Lung microvascular endothelial cell (primary cell): ENCODE measurements at regions not wholly inside any gene's neighbourhood (a gene's known extent, or its start where the extent isn't known, plus 50 kb on each side); places are given as distances from the start of the nearest gene placed in this dataset.
"Not testable (repeated sequence)": the region's sequence is repeated elsewhere in the genome, so short reads cannot be mapped to it uniquely, and the experiment has no call there.

ENCODE experiments used
- DNase-seq, 2 donors: peaks; one replicate each; pipeline versions ENCODE4 v3.0.0 to v3.0.0-alpha.2; 2010; ENCODE audit warnings: low read depth in 2 of 2

DNA sequence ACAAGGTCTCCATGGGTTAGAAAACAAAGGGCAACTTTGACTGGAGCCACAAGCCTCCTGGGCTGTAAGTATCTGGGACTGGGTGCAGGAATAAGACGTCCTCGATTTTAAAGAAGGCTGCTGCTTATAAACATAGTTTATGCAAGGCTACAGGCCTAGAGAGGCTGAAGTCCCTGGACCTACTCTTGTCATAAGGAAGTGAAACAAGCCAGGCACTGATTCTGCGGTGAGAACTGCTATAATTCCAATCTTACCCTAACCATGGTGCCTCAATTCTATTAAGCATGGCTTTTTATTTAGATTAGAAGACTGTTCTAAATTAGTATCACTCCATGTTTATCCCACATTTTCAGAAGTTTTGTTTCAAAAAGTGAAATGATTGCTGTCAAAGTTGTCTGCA is 777.6 kb downstream of the PLOD2 start:
- DNase-seq, result no peak

DNA sequence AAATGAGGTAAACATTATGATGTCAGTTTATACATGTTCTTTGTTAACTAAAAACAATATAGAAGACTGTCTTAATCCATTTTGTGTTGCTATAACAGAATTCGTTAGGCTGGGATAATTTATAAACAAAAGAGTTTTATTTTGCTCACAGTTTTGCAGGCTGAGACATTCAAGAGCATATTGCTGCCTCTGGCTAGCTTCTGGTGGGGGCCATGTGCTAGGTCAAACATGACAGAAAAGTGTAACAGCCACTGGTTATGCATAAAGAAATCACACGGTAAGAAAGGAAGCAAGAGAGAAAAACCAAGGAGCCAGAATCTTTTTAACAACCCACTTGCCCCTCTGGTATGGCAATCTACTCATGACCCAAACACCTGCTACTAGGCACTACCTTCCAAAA is 776.7 kb downstream of the PLOD2 start:
- DNase-seq, result no peak

DNA sequence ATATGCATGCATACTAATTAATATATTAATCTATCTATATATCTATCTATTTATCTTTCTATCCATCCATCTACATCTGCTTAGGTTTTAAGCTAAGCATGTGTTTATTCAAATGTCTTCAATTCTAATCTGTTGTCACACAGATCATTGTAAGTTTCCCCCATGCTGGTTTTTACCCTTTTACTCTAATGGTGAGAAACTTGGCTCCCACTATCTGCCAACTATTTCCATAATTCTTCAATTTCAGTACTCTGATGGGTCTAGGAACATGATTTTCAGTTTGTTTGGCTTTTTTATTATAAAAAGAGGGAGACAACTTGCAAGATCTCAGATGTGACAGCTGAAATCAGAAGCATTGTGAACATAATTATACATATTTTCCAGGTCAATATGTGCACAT is 773.8 kb downstream of the PLOD2 start:
- DNase-seq, result no peak

DNA sequence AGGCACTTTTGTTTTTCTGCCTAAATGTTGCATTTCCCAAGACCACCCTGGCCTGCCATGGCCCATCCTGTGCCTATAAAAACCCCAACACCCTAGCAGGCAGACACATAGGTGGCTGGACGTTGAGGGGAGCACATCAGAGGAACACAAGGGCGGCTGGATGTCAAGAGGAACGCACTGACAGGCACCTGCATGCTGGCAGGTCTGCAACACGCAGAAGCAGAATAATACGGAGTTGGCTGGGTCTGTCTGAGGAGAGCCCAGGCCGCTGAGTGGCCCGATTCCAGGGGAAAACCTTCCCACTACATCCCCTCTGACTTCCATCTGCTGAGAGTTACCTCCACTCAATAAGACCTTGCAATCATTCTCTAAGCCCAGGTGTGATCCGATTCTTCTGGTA is 765.6 kb downstream of the PLOD2 start:
- DNase-seq, result no peak

DNA sequence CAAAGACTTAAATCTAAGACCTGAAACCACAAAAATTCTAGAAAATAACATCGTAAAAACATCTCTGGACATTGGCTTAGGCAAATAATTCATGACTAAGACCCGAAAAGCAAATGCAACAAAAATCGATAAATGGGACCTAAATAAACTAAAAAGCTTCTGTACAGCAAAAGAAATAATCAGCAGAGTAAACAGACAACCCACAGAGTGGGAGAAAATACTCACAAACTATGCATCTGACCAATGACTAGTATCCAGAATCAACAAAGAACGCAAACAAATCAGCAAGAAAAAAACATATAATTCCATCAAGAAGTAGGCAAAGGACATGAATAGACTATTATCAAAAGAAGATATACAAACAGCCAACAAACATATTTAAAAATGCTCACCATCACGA is 749.4 kb downstream of the PLOD2 start:
- no peak for DNase-seq

DNA sequence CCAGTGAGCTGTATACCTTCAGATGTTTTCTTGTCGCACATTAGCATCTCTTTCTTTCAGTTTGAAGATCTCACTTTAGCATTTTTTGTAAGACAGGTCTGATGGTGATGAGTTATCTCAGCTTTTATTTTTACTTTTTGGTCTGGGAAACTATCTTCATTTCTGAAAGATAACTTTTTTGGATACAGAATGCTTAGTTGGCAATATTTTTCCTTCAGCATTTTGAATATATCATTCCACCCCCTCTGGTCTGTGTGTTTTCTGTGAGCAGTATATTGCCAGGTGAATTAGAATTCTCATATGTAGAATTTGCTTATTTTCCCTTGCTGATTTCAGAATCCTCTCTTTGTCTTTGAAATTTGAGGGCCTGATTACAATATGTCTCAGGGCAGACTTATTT is 743.3 kb downstream of the PLOD2 start:
- no peak for DNase-seq

DNA sequence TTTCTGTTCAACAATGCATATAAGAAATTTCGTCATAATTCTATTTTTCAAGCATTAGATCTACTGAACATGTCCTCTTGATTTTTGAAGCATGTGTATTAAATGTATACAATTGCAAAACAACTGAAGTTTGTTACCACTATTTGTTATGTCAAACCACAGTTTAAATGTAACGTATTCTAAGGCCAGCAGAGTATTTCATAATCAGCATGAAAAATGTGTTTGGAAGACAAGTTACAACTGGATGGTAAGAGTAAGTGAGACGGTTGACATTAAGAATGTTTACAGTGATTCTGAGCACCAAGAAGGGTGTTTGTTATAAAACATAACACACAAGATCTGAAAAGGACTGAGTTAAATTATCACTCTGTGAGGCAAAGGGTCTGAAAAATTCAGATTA is 738.4 kb downstream of the PLOD2 start:
- no peak for DNase-seq

DNA sequence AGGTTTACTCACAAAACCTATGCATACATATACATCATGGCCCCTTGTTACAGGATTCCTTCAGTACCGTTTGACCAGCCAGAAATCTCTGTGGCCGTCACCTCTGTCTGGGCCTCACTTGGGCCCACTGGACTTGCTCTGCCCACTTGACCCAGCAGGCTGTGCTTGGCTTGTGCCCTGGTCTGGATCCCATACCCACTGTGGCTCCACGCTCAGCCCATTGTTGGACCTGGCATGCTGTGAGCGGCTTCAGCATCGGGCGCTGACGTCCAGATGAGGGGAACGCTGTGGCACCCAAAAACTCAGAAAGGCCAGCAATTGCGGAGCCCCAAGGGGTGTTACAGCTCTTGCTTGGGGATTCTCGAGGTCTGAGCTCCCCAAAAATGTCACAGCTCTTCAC is 733.6 kb downstream of the PLOD2 start:
- no peak for DNase-seq

DNA sequence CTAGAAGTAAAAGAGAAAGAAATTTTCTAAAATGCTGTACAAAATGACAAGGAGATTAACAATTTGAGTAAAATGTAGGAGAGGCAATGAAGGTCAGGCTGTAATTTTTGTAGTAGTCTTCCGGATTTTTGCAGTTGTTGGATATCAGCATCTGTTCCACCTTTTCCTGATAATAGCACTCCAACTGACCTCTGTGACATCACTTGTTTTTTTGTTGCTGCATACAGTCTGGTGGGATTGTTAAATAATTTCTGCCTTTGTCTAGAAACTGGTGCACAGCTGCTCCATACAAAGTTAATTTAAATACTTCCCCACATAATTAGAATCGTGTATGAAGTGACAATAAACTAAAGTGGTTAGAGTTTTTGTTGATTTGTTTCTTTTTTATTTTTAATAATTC is 731.4 kb downstream of the PLOD2 start:
- DNase-seq, result no peak

DNA sequence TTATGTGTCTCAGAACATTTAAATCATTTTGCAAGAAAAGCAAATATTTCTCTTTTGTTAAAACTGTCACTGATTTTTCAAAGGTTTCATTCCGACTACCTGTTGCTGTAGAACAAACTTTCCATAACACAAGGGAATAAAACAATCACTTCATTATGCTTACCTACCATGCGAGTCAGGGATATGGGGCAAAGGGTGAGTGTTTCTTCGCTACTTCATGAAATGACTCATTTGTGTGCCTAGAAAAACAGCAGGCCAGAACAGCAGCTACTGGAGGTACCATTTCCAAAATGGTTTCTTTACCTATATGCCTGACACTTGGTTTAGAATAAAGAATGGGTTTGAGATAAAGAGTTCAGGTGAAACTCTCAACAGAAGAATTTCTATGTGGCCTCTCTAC is 712.5 kb downstream of the PLOD2 start:
- DNase-seq, result no peak

DNA sequence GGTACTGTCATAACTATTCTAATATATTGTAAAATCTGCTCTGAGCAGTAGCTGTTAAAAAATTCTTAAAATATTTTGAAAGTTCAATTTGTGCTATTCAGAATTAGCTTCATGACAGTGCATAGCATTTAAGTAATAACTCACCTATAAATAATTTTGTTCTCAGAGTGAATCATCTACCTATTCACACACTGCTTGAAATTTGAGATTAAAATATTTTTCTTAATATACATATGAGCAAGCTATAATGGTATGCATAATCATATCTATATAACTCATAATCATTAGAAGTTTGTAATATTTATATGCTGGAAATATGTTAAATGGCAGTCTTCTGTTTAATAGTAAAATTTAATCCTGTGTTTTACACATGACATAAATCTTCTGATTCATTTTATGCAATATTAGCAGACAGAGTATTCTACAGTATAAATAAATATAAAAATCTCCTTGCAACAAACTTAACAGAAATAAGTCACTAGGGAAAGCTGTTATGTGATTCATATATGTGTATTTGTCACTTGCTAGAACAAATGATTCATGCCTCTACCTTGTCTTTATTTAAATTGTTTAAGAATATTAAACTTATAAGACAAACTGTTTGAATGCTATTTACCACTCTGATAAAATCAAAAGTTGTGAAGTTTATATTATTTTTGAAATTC is 710.8 kb downstream of the PLOD2 start:
- DNase-seq, result no peak

DNA sequence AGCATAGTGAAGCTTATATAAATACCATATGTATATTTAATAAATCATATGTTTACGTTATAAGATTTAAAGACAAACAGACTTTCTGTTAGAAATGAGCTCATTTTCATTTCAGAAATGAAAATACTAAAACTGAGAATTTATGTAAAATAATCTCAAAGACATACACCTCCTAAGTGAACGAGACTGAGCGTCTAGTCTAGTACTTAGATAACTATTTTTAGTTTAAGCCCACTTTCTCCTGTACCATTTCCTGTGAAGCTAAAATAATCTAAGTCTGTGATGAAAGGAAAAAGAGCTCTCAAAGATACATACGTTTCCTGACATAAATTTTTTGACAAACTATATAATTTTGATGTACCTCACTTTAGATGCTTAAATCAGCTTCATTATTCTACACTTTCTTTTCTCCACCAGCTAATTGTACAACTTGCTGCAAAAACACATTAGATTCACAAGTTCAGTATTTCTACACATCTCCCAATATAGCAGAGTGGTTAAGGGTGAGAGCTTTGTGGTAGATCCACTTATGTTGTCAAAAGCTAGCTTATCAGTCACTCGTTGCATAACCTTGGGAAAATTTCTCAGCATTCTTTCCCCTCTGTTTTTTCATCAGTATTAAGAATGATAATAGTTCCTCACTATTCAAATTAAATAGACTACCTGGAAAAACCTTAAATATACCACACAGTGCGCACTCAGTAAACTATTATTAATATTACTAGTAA is 703.0 kb downstream of the PLOD2 start:
- DNase-seq, result no peak

DNA sequence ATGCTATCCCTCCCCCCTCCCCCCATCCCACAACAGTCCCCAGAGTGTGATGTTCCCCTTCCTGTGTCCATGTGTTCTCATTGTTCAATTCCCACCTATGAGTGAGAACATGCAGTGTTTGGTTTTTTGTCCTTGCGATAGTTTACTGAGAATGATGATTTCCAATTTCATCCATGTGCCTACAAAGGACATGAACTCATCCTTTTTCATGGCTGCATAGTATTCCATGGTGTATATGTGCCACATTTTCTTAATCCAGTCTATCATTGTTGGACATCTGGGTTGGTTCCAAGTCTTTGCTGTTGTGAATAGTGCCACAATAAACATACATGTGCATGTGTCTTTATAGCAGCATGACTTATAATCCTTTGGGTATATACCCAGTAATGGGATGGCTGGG is 701.3 kb downstream of the PLOD2 start:
- DNase-seq, result not testable (repeated sequence)

DNA sequence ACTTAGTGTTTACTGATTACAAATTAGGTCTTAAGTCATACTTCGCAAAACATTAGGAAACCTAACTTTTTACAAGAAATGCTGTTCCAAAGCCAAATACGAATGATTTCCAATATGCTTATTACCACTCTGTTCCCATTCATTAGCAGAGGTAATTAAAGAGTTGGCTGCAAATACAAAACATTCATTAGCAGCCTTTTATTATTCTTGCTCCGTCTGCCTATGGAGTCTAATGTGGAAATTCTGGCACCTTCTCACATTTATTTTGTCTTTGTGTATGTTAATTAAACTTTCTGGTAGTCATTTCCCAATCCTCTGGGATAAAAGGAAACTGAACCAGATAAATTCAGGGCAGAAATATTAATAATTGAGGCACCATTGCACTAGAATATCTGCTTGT is 689.0 kb downstream of the PLOD2 start:
- DNase-seq, result no peak

DNA sequence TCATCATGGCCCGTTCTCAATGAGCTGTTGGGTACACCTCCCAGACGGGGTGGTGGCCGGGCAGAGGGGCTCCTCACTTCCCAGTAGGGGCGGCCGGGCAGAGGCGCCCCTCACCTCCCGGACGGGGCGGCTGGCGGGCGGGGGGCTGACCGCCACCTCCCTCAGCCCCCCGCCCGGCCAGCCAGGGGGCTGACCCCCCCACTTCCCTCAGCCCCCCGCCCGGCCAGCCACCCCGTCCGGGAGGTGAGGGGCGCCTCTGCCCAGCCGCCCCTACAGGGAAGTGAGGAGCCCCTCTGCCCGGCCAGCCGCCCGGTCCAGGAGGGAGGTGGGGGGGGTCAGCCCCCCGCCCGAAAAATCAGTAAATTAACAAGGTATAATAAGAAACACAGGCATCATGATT is 678.2 kb downstream of the PLOD2 start:
- DNase-seq, result not testable (repeated sequence)

DNA sequence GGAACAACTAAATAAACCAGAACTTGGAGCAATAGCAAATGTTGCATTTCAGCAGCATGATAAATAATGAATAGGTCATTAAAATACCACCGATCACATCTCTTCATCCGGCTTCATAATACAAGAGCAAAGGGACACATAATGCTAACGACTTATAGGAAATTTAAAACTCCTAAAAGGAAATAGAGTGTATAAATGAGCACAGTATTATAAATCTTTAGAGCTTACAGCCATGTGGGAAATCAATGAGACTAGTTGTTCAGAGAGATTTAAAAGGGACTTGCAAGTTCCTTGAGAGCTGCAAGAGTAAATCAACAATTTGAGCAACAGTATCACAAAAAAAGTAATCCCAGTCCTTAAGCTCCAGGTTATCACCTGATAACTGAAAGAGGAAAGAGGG is 677.0 kb downstream of the PLOD2 start:
- DNase-seq, result no peak

DNA sequence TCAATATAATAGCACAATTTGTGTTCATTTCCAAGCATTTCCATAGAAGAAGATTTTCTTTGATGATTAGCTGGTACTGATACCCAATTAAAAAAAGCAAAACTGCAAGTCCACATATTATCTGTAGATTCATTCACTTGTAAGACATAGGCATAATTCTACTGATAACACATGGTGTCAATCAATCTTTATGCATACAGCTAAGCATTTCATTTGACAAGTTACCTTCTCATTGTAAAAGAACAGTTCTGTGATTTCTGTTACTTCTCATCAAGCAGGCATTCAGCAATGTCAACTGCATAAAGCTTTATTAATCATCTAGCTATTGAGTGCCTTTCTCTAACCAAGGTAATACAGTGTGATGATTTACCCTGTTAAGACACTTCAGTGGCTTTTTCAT is 672.0 kb downstream of the PLOD2 start:
- no peak for DNase-seq

DNA sequence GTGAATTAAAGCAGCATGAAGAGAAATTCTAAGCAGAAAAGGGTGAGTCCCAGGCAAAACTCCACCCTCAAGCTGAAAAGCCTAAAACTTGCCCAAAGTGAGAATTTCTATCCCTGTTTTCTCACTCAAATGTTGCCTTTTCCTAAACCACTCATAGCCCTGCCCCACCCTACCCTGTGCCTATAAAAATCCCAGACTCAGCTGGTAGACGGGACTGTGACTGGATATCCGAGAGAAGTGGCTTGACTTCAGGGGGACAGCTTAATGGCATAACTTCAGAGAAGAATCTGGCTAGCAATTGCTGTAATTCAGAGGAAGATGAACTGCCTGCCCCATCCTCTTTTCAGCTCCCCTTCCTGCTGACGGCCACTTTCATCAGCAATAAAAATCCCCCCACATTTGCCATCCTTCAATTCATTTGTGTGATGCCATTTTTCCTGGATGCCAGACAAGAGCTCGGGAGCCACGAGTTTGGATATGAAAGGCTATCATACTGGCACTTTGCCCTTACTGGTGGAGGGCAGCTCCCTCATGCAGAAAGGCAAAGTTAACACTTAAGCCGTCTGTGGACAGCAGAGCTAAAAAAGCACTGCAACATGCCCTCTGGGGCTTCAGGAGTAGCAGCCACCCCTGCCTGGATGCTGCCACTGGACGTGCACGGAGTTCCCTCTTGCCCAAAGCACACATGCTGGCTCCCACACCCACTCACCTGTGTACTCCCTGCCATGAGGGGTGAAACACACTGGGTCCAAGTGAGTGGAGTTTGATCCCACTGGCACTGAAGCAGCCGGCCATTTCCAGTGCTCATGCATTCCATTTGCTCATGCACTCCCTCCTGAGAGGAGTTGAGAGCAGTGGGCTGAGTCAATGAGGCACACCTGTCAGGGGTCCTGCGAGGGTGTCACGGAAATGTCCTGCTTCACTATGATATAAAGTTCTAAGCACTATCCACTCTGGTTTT is 670.6 kb downstream of the PLOD2 start:
- no peak for DNase-seq

DNA sequence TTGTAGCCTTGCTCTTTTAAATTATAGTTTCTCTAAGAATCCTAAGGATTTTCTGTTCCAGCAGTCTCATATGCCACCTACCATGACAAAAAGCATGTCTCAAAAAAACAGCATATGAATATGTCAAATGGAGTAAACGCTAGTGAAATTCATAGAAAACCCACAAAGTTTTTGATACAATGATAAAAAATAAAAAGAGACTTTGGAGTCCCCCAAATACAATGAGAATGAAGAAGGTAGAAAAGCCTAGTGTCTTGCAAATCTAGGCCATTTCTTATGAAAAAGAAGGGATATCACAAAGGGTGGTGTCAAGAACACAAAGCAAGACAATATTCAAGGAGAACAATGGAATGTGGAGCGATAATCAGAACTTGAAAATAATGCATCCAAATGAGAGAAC is 668.5 kb downstream of the PLOD2 start:
- DNase-seq, result no peak

DNA sequence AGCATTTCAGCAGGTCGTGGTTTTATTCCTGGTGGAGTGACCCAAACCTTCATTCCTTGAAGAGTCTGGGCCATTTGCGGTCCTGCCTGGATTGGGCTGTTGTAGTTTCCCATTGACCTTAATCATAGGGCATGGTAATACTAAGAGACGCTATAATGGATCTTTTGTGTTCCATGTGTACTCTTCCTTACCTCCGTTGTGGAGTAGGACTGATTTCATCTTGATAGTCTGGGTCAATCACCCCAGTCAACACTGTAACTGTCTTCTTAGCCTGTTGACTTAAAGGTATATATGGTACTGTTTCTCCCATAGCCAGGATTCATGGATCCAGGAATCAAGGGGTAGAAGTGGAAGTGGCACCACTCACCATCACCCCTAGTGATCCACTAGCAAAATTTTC is 643.6 kb downstream of the PLOD2 start:
- DNase-seq, result not testable (repeated sequence)

DNA sequence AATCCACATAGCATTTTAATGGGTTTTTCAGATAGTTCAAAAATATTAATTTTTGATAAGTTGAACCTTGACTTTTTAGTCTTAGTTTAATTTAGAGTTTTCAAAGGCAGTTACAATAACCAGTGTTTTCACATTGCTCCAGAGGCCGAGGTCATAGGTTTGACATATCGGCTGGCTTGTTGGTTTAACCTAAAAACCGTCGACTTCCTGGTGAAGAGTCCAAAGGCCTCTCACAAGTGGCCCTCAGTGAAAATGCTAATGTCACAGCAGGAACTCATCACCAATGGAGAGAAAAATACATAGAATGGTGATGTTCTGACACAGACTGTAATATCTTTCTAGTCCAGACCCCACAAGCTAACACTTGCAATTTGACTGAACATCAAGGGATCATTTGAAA is 642.3 kb downstream of the PLOD2 start:
- no peak for DNase-seq

DNA sequence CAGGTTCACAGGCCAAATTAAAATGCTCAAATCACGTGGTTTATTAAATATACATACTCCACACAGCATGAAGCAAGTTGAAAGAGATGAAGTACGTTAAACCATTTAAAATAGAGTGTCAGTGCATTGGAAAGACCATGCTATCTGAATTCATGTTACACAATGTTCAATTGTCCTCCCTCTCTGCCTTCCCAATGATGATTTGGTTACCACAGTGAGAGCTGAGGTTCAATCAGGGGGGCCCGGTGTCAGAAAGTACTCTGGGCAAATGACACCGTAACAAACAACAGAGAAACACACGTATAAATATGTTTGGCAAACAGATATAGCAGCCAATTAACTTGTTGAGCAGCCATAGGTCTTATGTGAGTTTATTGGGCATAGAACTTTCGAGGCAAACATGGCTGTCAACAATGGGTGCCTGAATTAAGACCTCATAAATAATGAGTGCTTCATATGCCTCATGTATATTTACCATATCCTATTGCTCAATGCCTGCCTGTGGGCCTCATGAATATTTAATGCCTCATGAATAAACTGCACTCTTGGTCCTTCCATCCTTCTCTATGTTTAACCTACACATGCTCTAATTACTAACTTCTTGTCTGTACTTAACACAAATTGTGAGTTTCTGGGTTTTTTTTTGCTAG is 641.5 kb downstream of the PLOD2 start:
- no peak for DNase-seq
